ENCODE measurements at regions not wholly inside any gene's neighbourhood (a gene's known extent, or its start where the extent isn't known, plus 50 kb on each side); places are given as distances from the start of the nearest gene placed in this dataset.
"Not testable (repeated sequence)": the region's sequence is repeated elsewhere in the genome, so short reads cannot be mapped to it uniquely, and the experiment has no call there.

DNA sequence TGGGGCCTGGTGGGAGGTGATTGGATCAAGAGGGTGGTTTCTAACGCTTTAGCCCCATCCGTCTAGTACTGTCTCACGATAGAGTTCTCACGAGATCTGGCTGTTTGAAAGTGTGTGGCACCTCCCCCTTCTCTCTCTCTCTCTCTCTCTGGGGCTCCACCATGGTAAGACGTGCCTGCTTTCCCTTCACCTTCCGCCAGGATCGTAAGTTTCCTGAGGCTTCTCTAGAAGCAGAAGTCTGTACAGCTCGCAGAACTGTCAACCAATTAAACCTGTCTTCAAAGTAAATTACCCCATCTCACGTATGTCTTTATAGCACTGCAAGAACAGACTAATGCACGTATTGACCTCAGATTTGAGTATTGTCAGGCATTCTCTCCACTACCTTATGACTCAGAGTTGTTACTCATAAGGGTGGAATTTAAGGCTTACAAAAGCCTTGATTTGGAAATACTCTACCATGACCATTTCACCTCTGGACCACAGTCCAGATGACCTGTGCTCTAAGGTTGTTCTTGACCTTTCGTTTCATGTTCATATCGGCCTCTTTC, 99.5 kb upstream of the AGAP1 start:
- DNase-seq (ENCODE audit: low read depth in 2 of 2): no peak

DNA sequence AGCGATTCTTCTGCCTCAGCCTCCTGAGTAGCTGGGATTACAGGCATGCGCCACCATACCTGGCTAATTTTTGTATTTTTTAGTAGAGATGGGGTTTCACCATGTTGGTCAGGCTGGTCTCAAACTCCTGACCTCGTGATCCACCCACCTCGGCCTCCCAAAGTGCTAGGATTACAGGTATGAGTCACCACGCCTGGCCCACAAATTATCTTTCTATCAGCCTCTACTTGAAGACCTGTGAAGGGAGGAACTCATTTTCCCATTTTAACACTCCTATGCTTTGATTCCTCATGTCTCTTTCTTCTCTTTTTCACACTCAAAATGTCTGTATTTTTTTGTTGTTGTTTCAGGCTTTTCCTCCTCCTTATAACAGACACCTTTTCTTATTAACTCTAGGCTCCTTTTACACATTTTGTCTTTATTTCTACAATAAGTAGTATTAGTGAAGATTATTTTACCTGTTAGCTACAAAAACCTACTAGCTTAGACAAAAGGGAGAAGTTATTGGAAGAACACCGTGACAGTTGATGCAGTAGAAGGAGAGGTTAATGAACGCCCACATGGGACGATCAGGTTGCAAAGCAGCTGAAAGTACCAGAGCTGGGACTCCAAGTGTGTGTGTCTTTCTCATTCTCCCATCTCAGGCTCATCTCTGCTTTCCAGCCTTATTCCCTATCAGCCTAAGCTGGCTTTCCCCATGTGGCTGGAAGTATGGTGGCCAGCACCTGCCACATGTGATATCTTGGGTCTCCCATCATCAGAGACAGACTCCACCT, 97.6 kb upstream of the AGAP1 start:
- DNase-seq (ENCODE audit: low read depth in 2 of 2): no peak

DNA sequence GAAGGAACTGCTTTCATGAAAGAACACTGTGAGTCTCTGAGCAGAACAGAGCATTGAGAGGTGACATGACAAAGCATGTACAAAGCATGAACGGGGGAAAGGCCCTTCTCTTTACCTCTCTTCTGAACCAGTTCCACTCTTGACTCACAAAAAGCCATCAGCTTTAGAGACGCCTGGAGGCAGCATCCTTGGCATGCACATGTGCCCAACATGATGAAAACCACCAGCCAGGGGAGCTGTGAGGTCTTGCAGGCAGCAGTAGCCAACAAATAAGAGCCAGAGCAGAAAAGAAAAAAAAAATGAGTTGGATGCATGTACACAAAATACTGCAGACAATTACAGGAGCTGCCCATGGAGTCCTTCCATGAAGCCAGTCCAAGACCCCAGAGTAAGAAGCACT, 95.5 kb upstream of the AGAP1 start:
- no peak for DNase-seq (ENCODE audit: low read depth in 2 of 2)

DNA sequence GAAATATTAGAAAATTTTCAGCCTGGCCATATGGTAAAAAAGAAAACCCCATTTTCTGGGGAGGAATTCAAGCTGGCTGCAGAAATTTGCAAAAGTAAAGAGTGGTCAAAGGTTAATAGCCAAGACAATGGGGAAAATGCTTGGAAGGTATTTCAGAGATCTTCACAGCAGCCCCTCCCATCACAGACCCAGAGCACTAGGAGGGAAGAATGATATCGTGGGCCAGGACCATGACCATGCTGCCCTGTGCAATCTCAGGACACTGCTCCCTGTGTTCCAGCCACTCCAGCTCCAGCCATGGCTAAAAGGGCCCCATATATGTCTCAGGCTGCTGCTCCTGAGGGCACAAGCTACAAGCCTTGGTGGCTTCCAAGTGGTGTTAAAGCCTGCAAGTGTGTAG, 93.9 kb upstream of the AGAP1 start:
- no peak for DNase-seq (ENCODE audit: low read depth in 2 of 2)

DNA sequence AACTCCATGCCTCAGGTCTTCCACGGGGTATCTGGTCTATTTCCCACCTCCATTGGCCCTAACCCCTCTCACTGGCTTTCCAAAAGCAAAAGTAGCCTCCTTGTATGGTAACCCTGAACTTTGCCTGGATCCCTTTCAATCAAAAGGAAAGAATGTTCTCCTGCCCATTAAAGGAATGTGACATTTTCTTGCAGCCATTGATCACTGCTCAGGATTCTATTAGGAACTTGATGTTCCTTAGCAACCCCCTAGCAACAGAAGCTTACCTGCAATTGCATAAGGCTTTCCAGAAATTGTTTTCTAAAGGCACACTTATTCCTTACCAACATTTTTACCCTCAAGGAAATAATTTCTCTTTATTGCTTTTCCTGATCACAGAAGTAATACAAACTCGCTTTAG, 91.4 kb upstream of the AGAP1 start:
- no peak for DNase-seq (ENCODE audit: low read depth in 2 of 2)

DNA sequence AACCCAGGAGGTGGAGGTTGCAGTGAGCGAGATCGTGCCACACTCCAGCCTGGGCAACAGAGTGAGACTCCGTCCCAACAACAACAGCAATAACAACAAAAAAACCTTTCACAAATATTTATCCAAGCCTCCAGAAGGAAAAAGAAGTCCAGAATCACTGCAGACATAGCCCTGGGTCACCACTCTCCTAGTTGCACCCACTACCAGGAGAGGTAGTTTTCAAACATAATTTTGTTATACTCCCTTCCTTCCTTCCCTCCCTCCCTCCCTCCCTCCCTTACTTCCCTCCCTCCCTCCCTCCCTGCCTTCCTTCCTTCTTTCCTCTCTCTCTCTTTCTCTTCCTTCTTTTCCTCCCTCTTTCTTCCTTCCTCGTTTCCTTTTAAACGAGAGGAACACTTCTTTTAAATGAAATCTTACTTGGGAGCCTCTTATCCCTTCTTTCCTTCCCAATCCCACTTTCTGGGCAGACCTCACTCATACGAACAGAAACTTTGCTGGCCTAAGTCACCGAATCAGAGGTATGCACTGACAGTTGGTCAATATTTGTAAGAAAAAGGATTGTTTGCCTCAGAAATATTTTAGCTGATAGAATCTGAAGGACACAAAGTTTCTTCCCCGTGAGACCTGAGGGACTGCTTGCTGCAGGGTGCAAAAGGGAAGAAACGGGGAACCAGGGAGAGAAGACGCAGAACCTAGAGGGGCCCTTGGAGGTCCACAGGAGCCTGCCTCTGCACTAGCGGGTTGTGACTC, 88.1 kb upstream of the AGAP1 start:
- no peak for DNase-seq (ENCODE audit: low read depth in 2 of 2)

DNA sequence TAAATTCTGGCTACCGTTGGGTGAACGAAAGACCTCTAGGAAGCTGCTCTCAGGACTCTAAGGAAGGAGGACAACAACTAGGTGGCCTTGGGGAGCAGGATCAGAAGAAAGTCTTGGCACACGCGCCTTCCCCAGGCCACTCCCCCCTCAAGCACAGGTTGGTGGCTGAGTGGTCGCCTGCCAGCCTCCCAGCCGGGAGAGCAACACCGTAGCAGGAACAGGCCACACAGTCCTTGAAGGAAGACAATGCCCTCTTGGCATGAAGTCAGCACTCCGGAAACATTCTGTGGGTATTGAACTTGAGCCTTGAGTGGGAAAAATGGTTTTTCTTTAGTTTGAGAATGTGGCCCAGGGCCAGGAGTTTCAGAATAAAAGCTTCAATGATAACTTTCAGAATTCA, 87.4 kb upstream of the AGAP1 start:
- no peak for DNase-seq (ENCODE audit: low read depth in 2 of 2)

DNA sequence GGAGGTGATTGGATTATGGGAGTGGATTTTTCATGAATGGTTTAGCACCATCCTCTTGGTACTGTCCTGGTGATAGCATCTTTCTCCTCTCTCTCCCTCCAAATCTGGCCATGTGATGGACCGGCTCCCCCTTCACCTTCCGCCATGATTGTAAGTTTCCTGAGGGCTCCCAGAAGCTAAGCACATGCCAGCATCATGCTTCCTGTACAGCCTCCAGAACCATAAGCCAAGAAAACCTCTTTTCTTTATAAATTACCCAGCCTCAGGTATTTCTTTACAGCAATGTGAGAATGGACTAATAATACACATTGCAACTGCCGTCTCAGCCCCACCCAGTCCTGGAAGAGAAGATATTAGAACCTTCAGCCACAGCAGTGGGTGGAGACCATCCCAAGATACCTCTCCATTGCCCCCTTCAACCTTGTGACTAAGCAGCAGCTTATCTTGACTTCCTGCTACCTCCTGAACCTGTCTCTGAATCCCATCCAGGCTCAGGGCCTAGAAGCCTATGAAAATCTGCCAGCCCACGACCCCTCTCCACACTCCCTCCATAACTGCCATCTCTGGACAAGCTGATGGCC, 81.8 kb upstream of the AGAP1 start:
- no peak for DNase-seq (ENCODE audit: low read depth in 2 of 2)

DNA sequence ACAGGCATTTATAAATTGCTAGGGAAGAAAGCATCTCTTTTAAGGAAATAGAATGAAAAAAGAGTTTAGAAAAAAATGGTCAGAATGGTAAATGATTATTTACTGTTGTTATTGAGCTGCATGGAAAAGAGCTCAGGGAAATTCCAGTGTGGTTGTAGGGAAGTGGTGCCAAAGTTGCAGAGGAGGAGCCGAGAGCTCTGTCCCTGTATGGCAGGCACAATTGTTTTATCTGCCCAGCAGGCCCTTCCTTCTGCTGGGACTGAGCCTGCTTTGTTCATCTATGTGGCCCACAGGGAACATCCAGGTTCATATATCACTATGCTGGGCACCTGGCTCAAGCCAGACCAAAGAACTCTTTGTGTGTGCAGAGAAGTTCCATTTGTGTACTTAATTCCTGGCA, 80.8 kb upstream of the AGAP1 start:
- no peak for DNase-seq (ENCODE audit: low read depth in 2 of 2)

DNA sequence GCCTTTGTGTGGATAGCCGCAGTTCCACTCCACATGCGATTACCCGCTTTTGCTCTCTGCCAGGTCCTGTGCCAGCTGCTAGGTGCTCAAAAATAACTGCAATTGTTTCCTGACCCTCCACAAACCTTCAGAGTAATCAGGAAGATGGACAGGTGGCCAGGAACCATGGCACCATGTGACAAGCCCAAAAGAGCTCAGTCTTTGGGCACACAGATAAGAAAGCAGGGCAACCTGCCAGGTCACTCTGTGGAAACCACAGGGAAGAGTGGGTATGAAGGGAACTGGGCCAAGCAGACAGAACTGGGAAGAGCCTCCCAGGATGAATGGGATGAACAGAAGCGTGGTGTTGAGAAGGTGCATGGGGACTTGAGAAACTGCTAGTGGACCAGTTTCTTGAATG, 79.4 kb upstream of the AGAP1 start:
- no peak for DNase-seq (ENCODE audit: low read depth in 2 of 2)

DNA sequence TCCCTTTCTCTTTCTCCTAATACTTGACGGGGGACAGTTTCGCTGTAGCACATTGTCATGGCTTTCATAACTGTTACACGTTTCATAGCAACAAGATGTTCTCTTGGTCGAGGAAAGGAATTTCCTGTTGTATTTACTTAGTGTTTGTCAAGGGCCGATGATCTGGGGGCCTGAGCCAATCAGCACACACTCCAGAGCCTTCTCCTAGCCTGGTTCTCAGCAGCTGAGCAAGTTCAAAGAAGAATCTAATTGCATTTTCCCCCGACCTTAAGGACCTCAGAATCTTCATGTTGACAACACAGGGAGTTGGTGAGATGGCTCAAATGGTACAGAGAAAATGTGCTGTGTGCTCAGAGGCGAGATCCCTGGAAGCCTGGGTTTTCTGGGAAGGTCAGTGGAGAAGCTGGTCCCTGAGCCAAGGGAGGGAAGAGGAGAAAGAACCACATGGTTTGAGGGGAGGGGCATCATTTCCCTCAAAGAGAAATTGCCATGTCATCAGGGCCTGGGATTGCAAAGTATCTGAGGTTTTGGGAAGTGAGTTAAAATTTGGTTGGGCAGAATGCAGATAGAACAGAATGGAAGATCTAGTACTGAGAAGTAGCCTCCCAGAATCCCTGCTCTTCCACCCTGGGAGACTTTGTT, 76.9 kb upstream of the AGAP1 start:
- DNase-seq (ENCODE audit: low read depth in 2 of 2): peak in 1 of 2 donors; percentile 4

DNA sequence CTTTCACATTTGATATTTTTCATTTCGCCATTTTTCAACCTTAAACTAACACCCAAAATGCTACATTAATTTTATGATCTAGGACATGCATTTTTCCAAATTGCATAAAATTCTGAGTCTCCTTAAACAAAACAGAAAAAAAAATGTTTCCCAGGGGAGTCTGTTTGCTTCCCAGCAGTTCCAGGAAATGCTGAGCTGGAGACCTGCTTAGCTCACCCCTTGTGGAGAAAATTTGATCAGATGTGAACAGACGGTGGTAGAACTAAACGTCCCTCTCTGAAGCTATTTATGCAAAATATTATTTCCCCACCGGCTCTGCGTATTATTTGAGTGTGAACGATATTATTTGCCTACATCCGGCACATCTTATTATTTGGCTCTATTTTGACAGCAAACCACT, 74.9 kb upstream of the AGAP1 start:
- no peak for DNase-seq (ENCODE audit: low read depth in 2 of 2)

DNA sequence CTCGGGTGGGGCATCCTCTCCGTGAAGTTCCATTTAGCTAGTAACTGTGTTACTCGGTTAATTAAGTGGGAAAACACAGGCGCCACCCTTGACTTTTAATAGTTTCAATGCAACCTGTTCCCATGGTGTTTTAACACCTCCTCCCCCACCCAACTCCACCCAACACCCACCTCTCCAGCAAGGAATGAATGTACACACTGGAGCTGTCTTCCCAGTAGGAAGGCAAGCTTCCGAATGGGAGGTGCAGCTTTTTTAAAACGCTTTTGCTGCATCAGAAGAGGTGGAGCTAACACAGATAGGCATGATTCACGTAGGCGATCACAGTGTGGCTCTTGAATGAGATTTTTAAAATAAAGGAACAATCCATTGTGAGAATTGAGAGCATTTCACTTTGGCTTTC, 73.8 kb upstream of the AGAP1 start:
- no peak for DNase-seq (ENCODE audit: low read depth in 2 of 2)

DNA sequence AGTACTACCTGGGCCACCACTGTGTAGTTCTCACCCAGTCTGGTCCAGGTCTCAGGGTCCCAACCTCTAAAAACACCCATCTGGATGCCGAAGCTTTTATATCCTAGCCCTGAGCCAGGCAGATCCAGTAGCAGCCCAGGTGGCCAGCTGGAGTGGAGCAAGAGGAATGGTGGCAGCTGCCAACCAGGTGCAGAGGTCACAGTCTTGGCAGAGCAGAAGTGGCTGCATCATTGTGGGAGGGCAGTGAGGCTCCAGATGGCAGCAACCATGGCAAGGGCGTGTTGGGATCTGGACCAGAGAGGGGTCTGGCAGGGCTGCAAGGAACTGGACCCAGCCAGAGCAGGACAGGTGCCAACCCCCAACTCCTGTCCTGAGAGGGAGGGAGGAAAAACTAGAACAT, 72.2 kb upstream of the AGAP1 start:
- no peak for DNase-seq (ENCODE audit: low read depth in 2 of 2)

DNA sequence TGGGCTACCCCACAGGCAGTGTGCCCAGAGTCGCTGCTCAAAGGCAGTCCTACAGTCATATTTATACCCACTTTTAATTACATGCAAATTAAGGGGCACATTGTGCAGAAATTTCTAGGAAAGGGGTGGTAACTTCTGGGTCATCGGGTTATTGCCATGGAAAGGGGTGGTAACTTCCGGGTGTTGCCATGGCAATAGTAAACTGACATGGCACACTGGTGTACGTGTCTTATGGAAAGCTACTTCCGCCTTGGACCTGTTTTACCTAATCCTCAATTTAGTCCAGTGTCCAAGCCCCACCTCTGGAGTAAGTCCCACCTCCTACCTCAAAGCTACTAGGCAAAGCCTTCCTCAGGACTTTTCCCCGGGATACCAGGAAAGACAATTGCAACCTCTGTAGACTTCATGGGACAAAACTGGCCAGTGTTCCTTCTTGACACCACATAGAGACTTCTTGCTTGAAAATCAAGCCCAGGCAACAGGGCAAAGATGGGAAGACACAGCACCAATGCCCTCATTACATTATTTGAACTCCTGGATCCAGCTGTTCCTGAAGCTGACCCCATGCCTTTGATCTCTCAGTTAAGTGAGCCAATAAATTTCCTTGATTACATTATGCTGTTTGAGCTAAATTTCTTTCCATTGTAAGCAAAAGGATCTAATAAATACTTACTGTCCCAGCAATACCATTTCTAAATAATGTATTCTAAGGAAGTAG, 63.3 kb upstream of the AGAP1 start:
- no peak for DNase-seq (ENCODE audit: low read depth in 2 of 2)

DNA sequence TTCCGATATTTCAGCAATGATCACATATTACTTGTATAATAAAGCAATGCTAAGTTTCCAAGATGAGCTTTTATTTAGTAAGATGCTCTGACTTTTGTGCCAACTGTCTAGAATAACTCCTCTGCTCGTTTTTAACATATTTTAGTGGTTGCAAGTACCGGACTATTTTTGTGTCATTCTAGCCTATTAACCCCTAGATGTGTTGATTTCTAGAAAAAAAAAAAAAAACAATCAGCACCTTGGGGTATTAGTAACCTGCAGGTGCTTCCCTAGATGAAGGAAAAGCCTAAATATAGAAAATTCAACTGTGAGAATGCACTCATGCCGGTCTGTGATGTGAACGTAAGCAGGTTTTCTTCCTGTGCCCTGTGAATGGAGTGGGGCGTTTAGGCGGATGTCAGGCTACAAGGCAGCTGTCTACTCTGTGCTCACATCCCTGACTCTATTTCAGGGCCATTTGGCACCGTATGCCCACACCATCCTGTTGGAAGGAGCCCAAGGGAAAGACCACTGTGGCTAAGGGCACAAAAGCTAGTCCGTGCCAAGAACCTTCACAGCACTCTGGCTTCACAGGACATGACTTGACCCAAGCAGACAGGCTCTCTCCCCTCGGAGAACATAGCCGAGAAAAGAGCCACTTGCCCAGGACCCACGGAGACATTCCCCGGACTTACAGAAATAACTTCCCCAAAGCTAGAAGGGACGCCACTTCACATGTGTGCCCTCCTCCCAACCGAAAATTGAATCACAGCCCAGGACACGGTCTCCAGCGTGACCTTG, 60.9 kb upstream of the AGAP1 start:
- peak; percentile 68 to 74 for DNase-seq (ENCODE audit: low read depth in 2 of 2)

DNA sequence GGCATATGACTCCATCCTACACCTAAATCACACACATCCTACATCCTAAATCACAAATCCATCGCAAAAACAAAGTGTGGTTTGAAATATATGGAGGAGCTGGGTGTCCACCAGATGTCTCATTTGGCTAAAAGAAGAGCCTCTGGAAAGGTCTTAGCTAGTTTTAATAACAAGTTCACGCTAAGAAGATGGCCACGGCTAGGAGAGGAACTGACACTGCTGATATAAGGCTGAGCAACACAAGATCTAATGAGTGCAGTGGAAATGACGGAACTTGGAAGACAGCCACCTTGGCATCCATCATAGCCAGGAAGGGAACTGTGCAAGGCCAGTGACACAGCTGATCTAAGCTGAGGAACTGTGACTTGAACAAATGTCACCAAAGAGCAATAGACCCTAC, 60.0 kb upstream of the AGAP1 start:
- peak; percentile 26 to 37 for DNase-seq (ENCODE audit: low read depth in 2 of 2)

DNA sequence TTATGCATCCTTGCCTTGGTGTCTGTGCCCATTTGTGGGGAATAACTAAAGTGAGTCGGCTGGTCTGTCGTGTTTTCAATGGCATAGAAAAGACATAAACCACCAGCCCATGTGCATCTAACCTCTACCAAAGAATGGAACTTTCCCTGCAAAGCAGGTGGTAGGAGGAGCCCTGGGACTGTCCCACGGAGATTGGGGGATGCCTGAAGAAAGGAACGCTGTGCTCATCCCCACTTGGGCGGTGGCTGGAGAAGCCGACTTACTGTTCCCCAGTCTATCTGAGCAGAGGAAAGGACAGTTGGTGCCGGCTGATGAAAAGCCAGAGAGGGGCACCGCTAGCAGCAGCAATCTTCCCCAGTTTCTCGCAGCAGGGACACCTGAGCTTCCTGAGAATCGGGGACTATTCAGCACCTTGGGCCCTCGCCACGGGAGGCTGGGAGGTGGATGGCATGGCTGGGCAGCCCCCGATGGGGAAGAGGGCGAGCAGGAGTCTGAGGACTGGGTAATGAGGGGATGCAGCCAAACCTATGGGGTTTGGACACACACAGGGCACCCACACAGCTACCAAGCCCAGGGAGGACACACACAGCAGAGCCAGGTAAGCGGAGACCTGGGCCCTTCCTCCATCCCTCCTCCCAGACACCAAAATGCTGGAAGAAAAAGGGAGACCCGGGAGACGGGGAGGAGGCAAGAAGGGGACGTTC, 53.7 kb upstream of the AGAP1 start:
- no peak for DNase-seq (ENCODE audit: low read depth in 2 of 2)

DNA sequence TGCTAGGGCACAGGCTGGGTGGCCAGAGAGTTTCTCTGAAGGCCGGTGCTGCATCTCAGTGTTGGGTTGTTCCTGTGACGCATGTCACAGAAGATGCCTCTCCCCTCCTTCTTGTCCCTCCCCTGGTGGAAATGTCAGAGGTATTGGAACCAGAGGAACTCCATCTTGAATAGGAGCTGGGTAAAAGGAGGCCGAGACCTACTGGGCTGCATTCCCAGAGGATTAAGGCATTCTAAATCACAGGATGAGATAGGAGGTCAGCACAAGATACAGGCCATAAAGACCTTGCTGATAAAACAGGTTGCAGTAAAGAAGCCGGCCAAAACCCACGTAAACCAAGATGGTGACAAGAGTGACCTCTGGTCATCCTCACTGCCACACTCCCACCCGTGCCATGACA, 50.3 kb upstream of the AGAP1 start:
- DNase-seq (ENCODE audit: low read depth in 2 of 2): not testable (repeated sequence)

All from dermis microvascular lymphatic vessel endothelial cell (primary cell).